SH-SY5Y (cell line): ENCODE measurements at regions not wholly inside any gene's neighbourhood (a gene's known extent, or its start where the extent isn't known, plus 50 kb on each side); places are given as distances from the start of the nearest gene placed in this dataset.

Source experiments
- GATA2 ChIP-seq: IDR thresholded peaks from 2 replicates; pipeline ENCODE4 v1.6.1; 2011; ENCODE audit warnings: mild to moderate bottlenecking, low read depth, low read length
- GATA3 ChIP-seq: IDR thresholded peaks from 2 replicates; pipeline ENCODE4 v1.6.1; 2011; ENCODE audit warnings: low read depth, mild to moderate bottlenecking, low read length, moderate library complexity

- no peak for TF ChIP-seq GATA2
- no peak for TF ChIP-seq GATA3
These were observed 61.5 kb downstream of the TMEM30B start for GRCh38 chr14:61219673-61220072.
